Activated T-cell treated with anti-CD3 and anti-CD28 coated beads for 1 hour (primary cell): ENCODE measurements at regions not wholly inside any gene's neighbourhood (a gene's known extent, or its start where the extent isn't known, plus 50 kb on each side); places are given as distances from the start of the nearest gene placed in this dataset.

Source experiments
- DNase-seq: peaks from one replicate; pipeline ENCODE4 v3.0.0-alpha.2; 2020; ENCODE audit warnings: low read depth

- no peak for DNase-seq
These were observed 136.2 kb downstream of the TEX29 start for GRCh38 chr13:111456452-111457230.

DNA sequence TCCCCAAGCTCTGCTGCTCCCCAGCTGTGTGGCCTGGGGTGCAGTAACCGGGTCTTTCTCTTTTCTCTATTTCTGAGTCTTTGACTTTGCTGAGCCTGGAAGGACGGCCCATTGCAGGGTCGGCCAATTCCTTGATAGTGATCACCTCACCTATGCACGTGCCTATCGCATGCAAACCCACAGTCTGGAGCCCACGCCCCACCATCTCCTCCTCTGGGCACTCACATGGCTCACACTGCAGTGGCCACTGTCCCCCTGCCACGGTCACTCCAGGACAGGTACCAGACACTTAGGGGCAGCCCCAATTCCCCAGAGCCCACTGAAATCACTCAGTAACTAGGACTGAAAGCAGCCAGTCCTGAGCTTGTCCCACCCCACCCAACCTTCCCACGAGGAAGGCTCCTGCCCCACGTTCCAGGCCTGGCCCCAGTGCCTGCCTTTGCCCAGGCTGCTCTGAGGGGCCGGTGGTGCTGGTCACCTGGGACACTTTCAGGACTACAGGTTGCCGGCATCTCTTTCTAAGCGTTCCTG is 137.6 kb downstream of the TEX29 start:
- no peak for DNase-seq

DNA sequence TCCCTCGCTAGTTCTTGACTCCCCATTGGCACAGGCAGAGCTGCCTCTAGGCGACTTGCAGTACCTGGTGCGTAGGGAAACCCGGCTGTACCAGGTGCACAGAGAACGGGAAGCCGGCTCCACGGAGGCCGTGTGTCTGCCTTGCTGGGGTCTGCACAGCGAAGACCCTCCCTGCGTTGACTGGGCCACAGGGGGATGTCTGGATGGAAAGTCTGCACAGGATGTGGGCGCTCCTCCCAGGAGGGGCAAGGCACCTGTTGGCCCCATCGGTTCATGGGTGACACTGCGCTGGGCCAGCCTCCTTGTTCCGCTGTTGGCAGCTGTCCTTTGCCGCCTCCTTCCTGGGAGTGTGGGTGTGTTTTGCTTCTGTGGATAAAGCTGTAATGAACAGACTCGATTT is 138.3 kb downstream of the TEX29 start:
- DNase-seq = no peak

GRCh38 chr13:111459803-111460547 is 139.5 kb downstream of the TEX29 start:
- DNase-seq = no peak

DNA sequence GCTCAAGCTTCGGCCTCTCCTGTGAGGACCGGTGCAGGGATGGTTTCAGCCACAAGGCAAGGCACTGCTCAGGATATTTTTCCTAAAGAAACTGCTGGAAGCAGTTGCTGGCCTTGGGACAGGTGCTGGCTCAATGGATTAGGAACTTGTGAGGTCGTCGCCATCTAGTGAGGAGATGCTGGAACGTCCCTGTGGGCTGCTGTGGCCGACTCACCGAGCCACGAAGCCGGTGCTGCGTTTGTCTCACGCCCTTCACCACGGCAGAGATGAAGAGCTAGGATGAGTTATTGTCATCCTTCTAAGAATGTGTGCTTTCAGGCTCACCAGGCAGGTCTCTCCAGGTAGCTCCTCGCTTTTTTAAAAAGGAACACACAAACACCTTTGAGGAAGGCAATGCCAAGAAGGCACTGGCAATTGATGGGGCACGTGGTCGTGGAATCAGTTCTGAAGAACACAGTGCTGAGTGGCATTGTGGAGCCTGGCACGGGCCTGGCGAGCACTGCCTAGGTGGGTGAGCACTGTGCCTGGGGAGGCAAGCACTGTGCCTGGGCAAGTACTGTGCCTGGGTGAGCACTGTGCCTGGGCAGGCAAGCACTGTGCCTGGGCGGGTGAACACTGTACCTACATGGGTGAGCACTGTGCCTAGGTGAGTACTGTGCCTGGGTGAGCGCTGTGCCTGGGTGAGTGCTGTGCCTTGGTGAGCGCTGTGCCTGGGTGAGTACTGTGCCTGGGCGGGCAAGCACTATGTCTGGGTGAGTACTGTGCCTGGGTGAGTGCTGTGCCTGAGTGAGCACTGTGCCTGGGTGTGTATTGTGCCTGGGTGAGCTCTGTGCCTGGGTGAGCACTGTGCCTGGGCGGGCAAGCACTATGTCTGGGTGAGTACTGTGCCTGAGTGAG is 140.4 kb downstream of the TEX29 start:
- no peak for DNase-seq

- no peak for DNase-seq
These were observed 141.2 kb downstream of the TEX29 start for GRCh38 chr13:111461445-111462149.

DNA sequence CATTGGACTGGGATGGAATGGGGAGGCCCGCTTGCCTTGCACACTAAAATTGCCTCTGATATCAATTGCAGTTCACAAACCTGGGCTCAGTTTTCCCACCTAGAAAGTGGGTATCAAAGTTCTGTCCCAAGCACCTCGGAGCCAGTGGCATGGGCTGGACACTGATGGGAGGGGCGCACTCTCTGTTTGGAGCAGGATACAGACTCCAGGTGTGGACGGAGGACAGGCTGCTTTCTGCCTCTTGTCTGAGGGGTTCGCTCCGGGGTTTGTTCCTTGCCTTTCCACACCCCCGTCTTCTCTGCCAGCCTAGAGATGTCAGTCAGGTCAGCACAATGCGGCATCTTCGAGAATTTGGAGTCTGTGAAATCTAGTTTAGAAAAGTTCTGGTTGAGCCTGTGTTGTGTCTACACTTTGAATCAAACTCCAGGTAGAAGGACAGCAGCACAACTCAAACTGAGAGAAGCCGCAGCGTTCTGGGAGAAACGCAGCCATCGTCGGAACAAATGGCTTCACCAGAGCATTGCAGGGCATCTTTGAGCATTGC is 141.9 kb downstream of the TEX29 start:
- no peak for DNase-seq

DNA sequence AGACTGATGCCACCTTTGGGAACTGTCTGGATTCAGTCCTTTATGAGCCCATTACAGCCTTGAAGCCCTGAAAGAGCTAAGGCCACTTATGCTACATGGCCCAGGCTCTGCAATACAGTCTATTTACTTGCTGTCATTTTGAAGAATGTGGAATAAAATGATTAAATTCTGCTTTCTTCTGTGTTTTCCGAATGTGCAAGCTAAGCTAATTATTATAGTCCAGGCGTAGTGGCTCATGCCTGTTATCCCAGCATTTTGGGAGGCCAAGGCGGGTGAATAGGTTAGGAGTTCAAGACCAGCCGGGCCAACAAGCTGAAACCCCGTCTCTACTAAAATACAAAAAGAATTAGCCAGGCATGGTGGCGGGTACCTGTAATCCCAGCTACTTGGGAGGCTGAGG is 142.5 kb downstream of the TEX29 start:
- no peak for DNase-seq

GRCh38 chr13:111467111-111467890 is 146.9 kb downstream of the TEX29 start:
- DNase-seq = no peak

GRCh38 chr13:111468037-111468959 is 147.9 kb downstream of the TEX29 start:
- DNase-seq = no peak

- no peak for DNase-seq
These were observed 149.0 kb downstream of the TEX29 start for GRCh38 chr13:111469450-111469849.

DNA sequence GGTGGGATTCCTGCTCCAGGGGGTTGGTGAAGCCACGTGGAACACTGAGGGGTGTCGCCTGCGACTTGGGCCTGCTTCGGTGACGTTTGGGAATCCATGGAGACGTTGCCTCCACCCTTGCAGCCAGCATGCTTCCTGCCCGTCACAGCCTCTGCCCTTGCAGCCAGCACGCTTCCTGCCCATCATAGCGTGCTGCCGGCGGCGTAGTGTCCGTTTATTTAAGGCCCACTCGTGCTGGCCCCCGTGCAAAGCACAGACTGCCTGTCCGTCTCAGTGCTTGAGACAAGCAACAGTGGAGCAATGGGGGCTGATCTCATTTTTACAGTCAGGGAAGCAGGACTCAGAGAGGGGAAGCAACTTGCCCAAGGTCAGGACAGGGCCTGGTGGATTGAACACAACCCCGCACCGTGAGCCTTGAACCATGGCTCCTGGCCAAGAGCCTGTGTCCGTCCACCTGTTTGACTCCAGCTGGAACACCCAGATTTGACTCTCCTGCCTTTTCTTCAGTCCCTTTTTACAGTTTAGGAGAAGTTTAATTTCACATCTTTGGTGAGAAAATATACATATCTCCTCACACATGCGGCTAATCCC is 149.6 kb downstream of the TEX29 start:
- no peak for DNase-seq

GRCh38 chr13:111470933-111471332 is 150.5 kb downstream of the TEX29 start:
- DNase-seq = no peak

DNA sequence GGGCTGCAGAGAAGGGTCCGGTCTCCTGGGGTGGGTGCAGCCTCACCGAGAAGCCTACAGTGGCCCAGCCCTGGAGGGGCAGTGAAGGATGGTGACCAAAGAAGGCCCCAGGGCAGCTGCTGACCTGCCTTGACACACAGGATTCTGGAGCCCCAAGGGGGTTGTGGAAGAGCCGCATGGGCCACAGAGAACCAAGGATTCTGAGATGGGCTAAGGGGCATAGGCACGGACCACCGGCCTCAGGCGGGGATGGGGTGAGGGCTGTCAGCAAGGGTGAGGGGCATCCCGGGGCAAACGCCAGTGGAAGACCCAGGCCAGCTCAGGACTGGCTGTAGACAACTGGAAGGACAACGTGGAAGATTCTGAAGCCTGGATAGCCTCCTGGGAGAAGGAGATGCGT is 151.6 kb downstream of the TEX29 start:
- DNase-seq = no peak

DNA sequence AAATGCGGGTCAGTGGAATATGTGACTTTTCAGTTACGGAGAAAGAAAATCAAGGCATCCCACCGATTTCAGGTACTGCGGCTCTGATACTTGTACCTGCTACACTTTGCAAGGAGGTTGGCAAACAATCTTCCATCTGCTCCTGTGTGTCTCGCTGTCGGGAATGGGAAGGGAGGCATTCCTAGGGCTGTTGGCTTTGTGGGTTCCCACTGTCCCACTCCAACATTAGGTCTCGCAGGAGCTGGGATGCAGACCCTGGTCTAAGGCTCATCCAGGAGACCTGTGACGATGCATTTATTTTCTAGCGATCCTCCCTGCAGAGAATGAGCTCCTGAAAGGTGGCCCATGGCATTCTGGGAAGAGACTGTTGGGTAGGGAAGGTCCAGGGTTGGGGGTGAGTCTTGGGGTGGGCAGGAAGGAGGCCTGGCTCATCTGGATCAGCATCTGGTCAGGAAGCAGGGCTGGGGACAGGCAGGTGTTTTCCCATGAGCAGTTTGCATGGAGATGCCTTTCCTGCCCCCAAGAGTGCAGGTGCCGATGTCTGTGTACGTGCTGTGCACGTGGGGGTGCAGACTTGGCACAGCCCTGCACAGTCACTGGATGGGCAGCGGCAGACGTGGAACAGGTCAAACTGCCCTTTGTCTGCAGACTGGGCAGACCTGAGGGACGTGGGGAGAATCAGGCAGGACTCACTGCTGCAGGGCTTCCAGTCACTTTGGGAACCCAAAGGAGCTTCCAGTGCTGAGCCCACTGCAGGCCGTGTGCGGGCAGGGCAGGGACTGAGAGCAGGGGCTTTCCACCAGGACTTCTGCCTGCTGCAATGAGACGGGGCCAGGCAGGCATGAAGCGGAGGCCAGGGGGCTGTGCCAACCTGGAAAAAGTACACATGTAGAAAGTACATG is 152.4 kb downstream of the TEX29 start:
- DNase-seq = no peak

DNA sequence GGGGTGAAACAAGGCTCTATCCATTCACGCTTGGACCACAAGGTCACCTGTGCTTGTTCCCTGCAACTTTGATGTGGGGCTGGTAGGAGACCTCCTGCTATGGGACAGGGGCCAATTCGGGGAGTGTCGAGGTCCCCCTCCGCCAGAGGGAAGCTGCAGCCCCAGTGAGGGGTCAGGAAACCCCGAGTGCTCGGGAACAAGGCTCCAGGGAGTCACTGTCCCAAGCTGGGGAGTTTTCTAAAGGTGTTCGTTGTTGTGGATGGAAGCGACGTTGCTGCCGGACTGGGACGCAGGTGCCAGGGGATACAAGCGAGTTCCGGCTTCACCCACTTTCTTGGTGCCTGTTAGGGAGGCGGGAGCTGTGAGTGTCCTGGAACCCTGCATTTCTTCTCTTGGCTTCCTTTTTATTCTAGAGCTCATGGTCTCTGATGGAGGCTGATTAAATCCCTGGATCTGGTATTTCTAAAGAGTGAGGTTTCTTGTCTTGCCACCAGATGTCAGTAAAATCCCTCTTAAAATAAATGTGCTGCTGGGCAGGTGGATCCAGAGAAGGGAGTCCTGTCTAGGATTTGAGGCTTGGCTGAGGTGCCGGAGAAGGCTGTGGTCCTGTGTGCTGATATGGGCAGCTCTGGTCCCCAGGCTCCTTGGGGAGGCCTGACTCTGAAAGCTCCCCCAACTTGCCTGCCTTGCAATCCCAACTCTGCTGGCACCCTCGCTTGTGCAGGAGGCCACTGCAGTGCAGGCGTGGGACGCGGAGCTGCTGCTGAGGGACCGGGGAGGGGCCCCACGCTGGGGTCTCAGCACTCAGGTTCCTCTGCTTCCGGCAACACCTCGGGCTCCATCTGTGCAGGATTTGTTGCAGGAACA is 153.9 kb downstream of the TEX29 start:
- no peak for DNase-seq

- no peak for DNase-seq
These were observed 155.0 kb downstream of the TEX29 start for GRCh38 chr13:111475488-111475887.
